HG02852 (cell line): ENCODE measurements at regions not wholly inside any gene's neighbourhood (a gene's known extent, or its start where the extent isn't known, plus 50 kb on each side); places are given as distances from the start of the nearest gene placed in this dataset.
"Not testable (repeated sequence)": the region's sequence is repeated elsewhere in the genome, so short reads cannot be mapped to it uniquely, and the experiment has no call there.

Experiments
- ATAC-seq: cut with Tn5 transposase; IDR thresholded peaks from one replicate; pipeline ENCODE4 v1.9.1; 2021; ENCODE audit warnings: mild to moderate bottlenecking, moderate library complexity; ENCODE audit not compliant: unreplicated experiment

DNA sequence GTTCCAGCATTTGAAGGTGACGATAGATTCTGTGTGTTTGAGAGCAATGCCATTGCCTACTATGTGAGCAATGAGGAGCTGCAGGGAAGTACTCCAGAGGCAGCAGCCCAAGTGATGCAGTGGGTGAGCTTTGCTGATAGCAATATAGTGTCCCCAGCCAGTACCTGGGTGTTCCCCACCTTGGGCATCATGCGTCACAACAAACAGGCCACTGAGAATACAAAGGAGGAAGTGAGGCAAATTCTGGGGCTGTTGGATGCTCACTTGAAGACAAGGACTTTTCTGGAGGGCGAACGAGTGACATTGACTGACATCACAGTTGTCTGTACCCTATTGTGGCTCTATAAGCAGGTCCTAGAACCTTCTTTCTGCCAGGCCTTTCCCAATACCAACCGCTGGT lies 142.0 kb downstream of the PLS3 start:
- no peak for ATAC-seq

DNA sequence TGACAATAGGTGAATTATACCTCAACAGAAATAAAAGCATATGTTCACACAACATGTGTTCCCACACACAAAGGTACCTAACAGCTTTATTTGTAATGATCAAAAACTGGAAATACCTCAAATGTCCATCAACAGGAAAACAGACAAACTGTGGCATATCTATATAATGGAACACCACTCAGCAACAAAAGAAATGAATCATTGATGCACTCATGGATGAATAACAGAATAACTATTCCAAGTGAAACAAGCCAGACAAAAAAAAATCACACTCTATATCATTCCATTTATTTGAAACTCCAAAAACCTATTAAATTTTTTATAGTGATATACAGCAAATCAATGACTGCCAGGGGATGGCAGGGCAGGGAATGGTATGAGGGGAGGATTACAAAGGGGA lies 148.1 kb downstream of the PLS3 start:
- no peak for ATAC-seq

DNA sequence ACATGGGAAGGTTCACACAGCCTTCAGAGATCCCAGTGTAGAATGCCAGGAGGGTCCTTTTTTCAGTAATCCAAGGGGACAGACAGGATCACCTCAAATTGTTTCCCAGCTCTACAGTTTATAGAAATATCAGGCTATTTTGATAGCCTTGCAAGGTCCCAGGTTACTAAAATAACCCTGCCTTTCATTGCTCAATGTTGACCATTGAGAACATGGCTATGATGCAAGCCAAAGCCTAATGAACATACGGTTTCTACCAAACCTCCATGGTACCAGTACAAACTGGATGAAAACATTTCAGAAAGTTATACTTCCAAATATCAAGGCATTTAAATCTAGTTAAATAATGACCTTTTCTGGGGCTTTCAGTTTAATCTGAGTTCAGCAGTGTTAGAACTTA lies 151.5 kb downstream of the PLS3 start:
- no peak for ATAC-seq

GRCh38 chrX:115713460-115713859 lies 152.5 kb downstream of the PLS3 start:
- ATAC-seq: no peak

GRCh38 chrX:115719171-115719570 lies 158.2 kb downstream of the PLS3 start:
- ATAC-seq: no peak

- ATAC-seq: not testable (repeated sequence)
Observed at GRCh38 chrX:115722724-115723433, 161.9 kb downstream of the PLS3 start.

DNA sequence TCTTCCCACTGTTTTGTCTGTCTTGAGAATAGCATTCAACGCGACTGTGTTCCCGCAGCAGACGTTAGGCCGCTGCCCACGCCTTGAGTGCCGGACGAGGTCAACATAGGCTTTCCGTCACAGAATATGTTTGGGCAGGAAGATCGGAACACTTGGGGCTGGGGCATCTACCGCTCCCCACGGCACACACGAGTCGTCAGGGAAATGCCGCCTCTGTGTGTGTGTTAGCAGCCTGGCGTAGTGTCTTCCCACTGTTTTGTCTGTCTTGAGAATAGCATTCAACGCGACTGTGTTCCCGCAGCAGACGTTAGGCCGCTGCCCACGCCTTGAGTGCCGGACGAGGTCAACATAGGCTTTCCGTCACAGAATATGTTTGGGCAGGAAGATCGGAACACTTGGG lies 164.4 kb downstream of the PLS3 start:
- ATAC-seq: not testable (repeated sequence)

DNA sequence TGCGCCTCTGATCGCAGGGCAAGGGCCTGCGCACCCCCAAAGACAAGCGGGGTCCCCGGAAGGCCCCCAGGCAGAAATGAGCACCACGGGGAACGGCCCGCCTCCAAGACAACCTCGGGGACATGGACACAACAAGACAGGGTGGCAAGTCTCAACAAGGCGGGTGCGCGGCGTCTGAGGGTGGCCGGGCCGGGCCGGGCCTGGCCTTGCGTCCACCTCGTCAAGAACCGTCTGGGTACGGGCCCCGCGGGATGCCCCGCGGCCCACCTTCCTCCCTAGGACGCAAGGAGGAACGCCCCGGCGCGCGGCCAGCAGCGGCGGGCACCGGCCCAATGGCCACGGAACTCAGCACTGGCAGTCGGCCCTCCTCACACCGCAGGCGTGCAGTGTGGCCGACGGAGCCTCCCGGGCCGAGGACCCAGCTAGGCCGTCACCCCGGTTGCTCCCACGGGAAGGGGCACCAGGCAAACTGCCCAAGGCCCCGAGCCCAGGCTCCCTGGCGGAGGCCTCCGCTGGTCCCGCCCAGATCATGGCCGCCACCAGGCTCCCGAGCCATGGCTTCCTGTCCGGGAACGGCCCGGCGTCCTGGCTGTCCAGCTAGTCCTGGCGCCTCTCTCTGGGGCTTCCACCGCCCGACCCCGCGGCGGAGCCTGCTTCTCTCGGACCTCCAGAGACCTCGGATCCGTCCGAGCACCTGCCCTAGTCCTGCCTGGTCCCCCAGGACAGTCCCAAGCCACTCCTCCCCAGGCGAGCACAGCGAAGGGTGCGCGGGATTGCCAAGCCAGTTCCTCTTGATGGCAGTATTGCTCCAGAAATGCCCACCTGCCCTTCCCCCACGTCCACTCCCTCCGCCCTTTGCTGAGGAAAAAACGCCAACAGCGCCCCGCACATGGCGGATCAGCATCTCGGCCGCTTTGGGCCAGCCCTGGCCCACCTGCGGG lies 167.1 kb downstream of the PLS3 start:
- ATAC-seq: peak; percentile 61

GRCh38 chrX:115732530-115732929 lies 171.6 kb downstream of the PLS3 start:
- not testable (repeated sequence) for ATAC-seq

DNA sequence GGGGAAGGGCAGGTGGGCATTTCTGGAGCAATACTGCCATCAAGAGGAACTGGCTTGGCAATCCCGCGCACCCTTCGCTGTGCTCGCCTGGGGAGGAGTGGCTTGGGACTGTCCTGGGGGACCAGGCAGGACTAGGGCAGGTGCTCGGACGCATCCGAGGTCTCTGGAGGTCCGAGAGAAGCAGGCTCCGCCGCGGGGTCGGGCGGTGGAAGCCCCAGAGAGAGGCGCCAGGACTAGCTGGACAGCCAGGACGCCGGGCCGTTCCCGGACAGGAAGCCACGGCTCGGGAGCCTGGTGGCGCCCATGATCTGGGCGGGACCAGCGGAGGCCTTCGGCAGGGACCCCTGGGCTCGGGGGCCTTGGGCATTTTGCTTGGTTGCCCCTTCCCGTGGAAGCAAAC lies 174.3 kb downstream of the PLS3 start:
- not testable (repeated sequence) for ATAC-seq
